WI38 (cell line): ENCODE measurements at regions not wholly inside any gene's neighbourhood (a gene's known extent, or its start where the extent isn't known, plus 50 kb on each side); places are given as distances from the start of the nearest gene placed in this dataset.

Experiments used
- H3K4me3 ChIP-seq: 2 replicates; pipeline ENCODE4 v1.5.1; 2011; ENCODE audit warnings: low read depth, mild to moderate bottlenecking, control low read depth, low read length
- TF ChIP-seq, protein P1 (sequence below): IDR thresholded peaks from 2 replicates; pipeline ENCODE4 v1.5.1; 2012; ENCODE audit warnings: low read depth, mild to moderate bottlenecking, control low read depth, low read length

DNA sequence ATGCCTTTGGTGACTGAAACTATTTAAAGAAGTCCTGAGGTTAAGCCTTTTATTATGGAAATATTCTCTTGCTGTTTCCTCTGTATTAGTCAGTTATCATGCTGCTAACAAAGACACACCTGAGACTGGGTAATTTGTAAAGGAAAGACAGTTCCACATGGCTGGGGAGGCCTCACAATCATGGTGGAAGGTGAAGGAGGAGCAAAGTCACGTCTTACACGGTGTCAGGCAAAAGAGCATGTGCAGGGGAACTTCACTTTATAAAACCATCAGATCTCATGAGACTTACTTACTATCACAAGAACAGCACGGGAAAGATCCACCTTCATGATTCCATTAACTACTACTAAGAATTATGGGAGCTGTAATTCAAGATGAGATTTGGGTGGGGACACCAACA is 121.2 kb upstream of the GPR26 start:
- H3K4me3 ChIP-seq = no peak overlapping the region
- TF ChIP-seq, protein P1, sequence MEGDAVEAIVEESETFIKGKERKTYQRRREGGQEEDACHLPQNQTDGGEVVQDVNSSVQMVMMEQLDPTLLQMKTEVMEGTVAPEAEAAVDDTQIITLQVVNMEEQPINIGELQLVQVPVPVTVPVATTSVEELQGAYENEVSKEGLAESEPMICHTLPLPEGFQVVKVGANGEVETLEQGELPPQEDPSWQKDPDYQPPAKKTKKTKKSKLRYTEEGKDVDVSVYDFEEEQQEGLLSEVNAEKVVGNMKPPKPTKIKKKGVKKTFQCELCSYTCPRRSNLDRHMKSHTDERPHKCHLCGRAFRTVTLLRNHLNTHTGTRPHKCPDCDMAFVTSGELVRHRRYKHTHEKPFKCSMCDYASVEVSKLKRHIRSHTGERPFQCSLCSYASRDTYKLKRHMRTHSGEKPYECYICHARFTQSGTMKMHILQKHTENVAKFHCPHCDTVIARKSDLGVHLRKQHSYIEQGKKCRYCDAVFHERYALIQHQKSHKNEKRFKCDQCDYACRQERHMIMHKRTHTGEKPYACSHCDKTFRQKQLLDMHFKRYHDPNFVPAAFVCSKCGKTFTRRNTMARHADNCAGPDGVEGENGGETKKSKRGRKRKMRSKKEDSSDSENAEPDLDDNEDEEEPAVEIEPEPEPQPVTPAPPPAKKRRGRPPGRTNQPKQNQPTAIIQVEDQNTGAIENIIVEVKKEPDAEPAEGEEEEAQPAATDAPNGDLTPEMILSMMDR = no peak

DNA sequence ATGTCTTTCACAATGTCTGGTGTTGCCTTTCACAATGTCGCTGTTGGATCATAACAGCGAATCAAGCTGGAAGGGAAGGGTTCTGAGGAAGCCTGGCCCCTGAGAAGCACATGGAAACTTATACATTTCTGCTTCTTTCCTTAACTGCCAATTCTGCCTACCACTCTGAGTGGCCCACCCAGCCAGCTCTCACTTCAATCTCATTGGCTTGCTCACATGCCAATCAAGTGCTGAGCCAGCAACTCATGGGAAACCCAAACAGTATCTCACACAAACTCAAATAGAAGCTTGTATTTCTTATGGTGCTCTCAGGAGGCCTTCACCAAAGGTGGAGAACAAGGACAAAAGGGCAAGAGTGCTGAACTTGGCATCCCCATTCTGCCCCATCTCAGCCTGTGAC is 117.4 kb upstream of the GPR26 start:
- TF ChIP-seq, protein P1 = no peak
- H3K4me3 ChIP-seq = no peak overlapping the region

DNA sequence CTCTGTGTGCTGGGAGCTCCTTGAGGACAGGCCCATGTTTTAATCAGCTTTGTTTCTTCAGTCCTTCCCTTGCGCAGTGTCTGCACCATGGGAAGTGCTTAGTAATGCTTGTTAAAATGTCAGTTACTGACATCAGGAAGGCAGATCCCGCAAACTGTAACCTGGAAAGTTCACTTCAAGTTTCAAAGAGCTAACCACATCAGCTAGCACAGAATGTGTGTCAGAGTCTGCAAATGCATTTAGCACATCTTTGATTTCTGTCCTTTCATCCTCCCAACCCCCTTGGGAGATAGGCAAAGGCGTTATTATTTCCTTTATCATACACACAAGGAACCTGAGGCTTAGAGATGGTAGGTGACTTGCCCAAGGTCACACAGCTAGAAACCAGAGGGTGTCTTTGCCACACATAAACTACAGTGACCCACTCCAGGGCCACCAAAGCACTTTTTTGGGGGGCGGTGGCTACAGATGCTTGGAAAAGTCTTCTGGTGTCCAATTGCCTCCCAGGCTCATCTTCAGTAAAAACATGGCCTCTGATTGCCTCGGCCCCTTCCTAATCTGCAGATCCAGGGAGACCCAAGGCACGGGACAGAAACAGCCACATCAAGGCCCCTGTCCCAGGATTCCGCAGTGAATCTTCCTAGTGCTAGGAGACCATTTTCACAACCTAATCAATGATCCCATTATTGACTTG is 116.2 kb upstream of the GPR26 start:
- TF ChIP-seq, protein P1 = no peak
- H3K4me3 ChIP-seq = no peak overlapping the region

DNA sequence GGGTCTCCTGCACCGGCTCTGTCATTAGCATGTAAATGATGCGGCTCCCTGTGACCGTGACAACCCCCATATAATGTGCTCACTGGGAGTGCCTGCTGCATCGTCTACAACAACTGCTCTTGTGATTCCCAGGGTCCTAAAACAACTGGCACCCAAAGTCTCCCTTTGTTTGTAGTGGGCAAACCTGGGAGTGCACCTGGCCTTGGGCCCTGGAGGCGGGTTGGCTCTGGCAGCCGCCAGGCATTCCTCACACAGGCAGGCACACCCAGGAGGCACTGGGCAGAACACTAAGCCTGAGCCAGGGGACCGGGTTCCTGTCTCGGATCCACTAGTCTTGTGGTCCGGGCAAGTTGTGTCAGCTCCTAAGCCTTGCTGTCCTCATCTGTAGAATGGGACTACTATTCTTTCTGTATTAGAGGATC is 115.5 kb upstream of the GPR26 start:
- TF ChIP-seq, protein P1 = no peak
- H3K4me3 ChIP-seq = no peak overlapping the region

DNA sequence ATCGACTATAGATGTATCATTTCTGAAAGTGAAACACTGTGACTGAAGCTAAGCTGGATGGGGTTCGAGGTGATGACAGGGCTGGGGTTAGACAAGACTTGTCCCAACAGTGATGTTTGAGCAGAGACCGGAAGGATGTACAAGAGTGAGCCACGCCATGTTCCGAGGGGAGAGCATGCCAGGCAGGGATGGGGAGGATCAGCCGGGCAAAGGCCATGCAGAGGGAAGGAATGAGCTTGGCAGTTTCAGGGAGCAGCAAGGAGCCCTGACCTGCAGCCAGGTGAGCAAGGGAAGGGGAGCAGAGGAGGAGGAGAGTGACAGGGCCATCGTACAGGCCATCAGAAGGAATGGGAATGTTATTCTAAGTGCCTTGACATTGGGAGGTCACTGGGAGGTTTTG is 114.9 kb upstream of the GPR26 start:
- no peak overlapping the region for H3K4me3 ChIP-seq
- TF ChIP-seq, protein P1 = no peak

DNA sequence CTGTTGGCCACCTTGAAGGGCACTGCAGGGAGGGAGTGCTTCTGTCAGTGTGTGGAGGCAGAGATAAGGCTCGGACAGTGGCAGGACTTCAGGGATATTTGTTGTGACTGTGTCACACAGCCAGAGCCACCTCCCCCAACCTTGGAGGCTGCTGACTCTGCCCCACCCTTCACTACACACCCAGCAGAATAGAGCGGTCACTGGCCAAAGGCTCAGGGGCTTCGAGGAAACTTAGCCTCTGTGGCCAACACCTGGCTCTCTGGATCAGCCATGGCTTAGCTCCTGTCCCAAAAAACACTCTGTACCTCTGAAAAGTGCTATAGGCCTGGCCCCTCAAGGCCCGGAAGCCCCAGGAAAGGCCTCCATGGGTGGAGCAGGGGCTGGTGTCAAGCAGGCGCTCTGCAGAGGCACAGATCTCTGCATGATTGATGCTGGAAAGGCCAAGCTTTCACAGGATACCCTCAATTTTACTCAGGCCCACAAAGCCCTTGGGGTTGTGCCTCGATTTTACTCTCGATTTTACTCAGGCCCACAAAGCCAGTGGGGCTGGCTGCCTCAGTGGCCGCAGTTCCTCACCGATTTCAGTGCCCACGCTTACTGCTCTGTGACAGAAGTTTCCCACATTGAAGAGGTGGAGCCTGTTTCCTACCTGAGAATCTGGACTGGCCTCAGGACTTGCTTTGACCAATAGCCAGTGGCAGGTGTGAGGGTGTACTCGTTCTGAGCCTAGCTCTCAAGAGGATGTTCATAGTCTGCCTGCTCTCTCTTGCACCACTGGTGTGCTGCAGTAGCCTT is 113.2 kb upstream of the GPR26 start:
- TF ChIP-seq, protein P1 = no peak

DNA sequence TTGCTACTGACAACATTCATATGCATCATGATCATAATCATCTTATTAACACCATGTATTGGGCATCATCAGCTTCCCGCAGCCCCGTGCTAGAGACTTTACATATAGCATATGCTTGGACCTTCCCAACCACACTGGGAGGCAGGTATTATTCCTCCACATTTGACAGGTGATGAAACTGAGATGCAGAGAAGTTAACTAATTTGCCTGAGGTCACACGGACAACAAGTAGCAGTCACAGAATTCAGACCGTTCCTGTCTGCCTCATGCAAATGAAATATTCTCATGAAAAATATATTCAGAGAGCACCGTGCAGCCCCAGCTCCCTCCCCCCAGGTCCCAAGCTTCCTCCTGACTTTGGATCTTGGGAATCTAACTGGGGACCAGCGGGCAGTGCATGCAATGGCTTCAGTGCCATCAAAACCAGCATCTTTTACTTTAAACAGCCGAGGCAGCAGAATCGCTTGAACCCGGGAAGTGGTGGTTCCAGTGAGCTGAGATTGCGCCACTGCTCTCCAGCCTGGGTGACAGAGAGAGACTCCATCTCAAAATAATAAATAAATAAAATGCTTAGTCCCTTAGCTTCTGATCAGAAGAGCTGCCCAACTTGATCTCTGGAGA is 112.2 kb upstream of the GPR26 start:
- H3K4me3 ChIP-seq = no peak overlapping the region
- TF ChIP-seq, protein P1 = no peak

More for the DNA sequence above, 113.2 kb upstream of the GPR26 start:
- no peak overlapping the region for H3K4me3 ChIP-seq
